OCI-LY7 (cell line): ENCODE measurements at regions not wholly inside any gene's neighbourhood (a gene's known extent, or its start where the extent isn't known, plus 50 kb on each side); places are given as distances from the start of the nearest gene placed in this dataset.
"Not testable (repeated sequence)": the region's sequence is repeated elsewhere in the genome, so short reads cannot be mapped to it uniquely, and the experiment has no call there.

ENCODE experiments used
- BruUV-seq: library from RNA; stranded (reverse); fragments of 400-500 nt; replicated peaks from 2 replicates; lab custom pipeline; 2021; lab: Mats Ljungman, UMichigan
- CTCF ChIA-PET: fragments of 300-600 bp; sonication (Branson Sonifier 250); formaldehyde crosslinking; loops from one replicate; lab custom pipeline; 2022; ENCODE audit warnings: antibody characterized with exemption; ENCODE audit not compliant: unreplicated experiment; lab: Charles Lee
- POLR2A ChIA-PET: fragments of 300-600 bp; sonication (Branson Sonifier 250); formaldehyde crosslinking; loops from one replicate; lab custom pipeline; 2022; ENCODE audit warnings: antibody characterized with exemption; lab: Charles Lee
- DNase-seq: peaks from one replicate; pipeline ENCODE4 v3.0.0-alpha.2; 2015; ENCODE audit warnings: low spot score
- H2AFZ ChIP-seq: fragments of 200-600 bp; sonication (generic), shearing (Covaris generic); 2 replicates; pipeline ENCODE4 v1.6.1; 2014; ENCODE audit warnings: mild to moderate bottlenecking, antibody characterized with exemption, low read length, moderate library complexity
- H3K27ac ChIP-seq: fragments of 200-600 bp; sonication (generic); 2 replicates; pipeline ENCODE4 v1.5.1; 2014; ENCODE audit warnings: mixed run types, low read depth, mild to moderate bottlenecking, moderate library complexity, low read length, inconsistent platforms; ENCODE audit not compliant: poor library complexity, severe bottlenecking
- H3K36me3 ChIP-seq: fragments of 200-600 bp; sonication (generic); 2 replicates; pipeline ENCODE4 v1.6.1; 2014; ENCODE audit warnings: mild to moderate bottlenecking, antibody characterized with exemption, low read length, moderate library complexity, mixed read lengths; ENCODE audit not compliant: insufficient read depth
- H3K4me1 ChIP-seq: fragments of 200-600 bp; sonication (generic); 2 replicates; pipeline ENCODE4 v1.5.1; 2014; ENCODE audit warnings: mild to moderate bottlenecking, low read length; ENCODE audit not compliant: insufficient read depth, poor library complexity, severe bottlenecking
- H3K4me2 ChIP-seq: fragments of 200-600 bp; sonication (generic); 2 replicates; pipeline ENCODE4 v1.6.1; 2014; ENCODE audit warnings: mild to moderate bottlenecking, low read length
- H3K4me3 ChIP-seq: fragments of 200-600 bp; sonication (generic); 2 replicates; pipeline ENCODE4 v1.5.1; 2014; ENCODE audit warnings: mild to moderate bottlenecking, low read depth, low read length; ENCODE audit not compliant: poor library complexity, severe bottlenecking
- H3K79me2 ChIP-seq: fragments of 200-600 bp; sonication (generic); 2 replicates; pipeline ENCODE4 v1.6.1; 2016; ENCODE audit warnings: low read depth, mild to moderate bottlenecking, low read length, moderate library complexity, mixed read lengths; ENCODE audit not compliant: insufficient read depth
- H3K9me2 ChIP-seq: fragments of 200-600 bp; sonication (generic); 2 replicates; pipeline ENCODE4 v1.6.1; 2016; ENCODE audit warnings: mild to moderate bottlenecking, low read length, mixed read lengths; ENCODE audit not compliant: insufficient read depth
- H3K9me3 ChIP-seq: fragments of 200-600 bp; sonication (generic); 2 replicates; pipeline ENCODE4 v1.6.1; 2014; ENCODE audit warnings: mild to moderate bottlenecking, mixed run types, low read length, mixed read lengths
- H4K20me1 ChIP-seq: fragments of 200-600 bp; sonication (generic); 2 replicates; pipeline ENCODE4 v1.6.1; 2014; ENCODE audit warnings: mild to moderate bottlenecking, antibody characterized with exemption, low read length, moderate library complexity, mixed read lengths; ENCODE audit not compliant: insufficient read depth
- CTCF ChIP-seq: fragments of 200-600 bp; sonication (generic); conservative IDR thresholded peaks from 2 replicates; pipeline ENCODE4 v1.5.1; 2014; ENCODE audit warnings: mild to moderate bottlenecking, antibody characterized with exemption, low read length, moderate library complexity, mixed read lengths
- EZH2phosphoT487 ChIP-seq: fragments of 200-600 bp; sonication (generic); IDR thresholded peaks from 2 replicates; pipeline ENCODE4 v1.6.1; 2018; ENCODE audit warnings: low read depth, borderline replicate concordance, mild to moderate bottlenecking, mixed run types, antibody characterized with exemption, low read length, moderate library complexity, mixed read lengths
- intact Hi-C: fragments of 100-400 bp; cut with micrococcal nuclease; formaldehyde crosslinking; loops from one replicate; pipeline ENCODE4 v1.10.0; 2022; ENCODE audit not compliant: unreplicated experiment

DNA sequence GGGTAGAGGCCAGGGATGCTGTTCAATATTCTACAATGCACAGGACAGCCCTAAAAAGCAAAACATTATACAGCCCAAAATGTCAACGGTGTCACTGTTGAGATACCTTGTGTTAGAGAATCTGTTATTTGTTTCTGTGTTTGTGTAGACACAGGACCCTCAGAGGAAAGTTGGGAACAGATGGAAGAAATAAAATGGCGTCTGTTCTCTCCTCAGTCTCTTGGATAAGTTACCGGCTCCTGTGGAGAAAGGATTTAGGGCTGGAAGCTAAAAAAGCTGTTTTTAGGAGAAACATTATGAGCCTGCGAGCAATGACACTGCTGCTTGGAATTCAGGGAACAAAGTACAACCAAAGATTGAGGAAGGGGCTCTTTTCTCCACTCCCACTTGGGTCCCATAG lies 688.6 kb upstream of the ZNF385D start:
- Histone ChIP-seq H3K4me2 (no peak overlapping the region), H3K9me2 (no peaks in the 10 kb centered on the region), H3K36me3 (no peaks in the 10 kb centered on the region), H3K4me1 (no peaks in the 10 kb centered on the region), H3K4me3 (no peak overlapping the region), H3K27ac (no peak overlapping the region), H2AFZ (no peak overlapping the region), H3K9me3 (no peaks in the 10 kb centered on the region), H4K20me1 (no peaks in the 10 kb centered on the region), H3K79me2 (no peaks in the 10 kb centered on the region)
- CTCF ChIA-PET = no interaction called here
- no peak for DNase-seq
- no TSS peak for BruUV-seq
- TF ChIP-seq CTCF (no peak), EZH2phosphoT487 (no peak)
- intact Hi-C loops = no loop called here
- POLR2A ChIA-PET = interaction anchor here (1.0 kb wide), 1 partner anchor 23 kb away, joined by 3 read pairs; no protein-coding TSS in a partner anchor

GRCh38 chr3:22441711-22442110 lies 690.7 kb upstream of the ZNF385D start:
- intact Hi-C loops = no loop called here
- TF ChIP-seq EZH2phosphoT487 = no peak
- no peak for TF ChIP-seq CTCF
- Histone ChIP-seq H3K4me1 (no peaks in the 10 kb centered on the region), H3K4me2 (no peak overlapping the region), H3K27ac (no peak overlapping the region), H3K9me3 (no peaks in the 10 kb centered on the region), H4K20me1 (no peaks in the 10 kb centered on the region), H3K4me3 (no peak overlapping the region), H3K79me2 (no peaks in the 10 kb centered on the region), H3K9me2 (no peaks in the 10 kb centered on the region), H3K36me3 (no peaks in the 10 kb centered on the region), H2AFZ (no peak overlapping the region)
- ChIA-PET CTCF (no interaction called here), POLR2A (no interaction called here)
- no TSS peak for BruUV-seq
- no peak for DNase-seq

DNA sequence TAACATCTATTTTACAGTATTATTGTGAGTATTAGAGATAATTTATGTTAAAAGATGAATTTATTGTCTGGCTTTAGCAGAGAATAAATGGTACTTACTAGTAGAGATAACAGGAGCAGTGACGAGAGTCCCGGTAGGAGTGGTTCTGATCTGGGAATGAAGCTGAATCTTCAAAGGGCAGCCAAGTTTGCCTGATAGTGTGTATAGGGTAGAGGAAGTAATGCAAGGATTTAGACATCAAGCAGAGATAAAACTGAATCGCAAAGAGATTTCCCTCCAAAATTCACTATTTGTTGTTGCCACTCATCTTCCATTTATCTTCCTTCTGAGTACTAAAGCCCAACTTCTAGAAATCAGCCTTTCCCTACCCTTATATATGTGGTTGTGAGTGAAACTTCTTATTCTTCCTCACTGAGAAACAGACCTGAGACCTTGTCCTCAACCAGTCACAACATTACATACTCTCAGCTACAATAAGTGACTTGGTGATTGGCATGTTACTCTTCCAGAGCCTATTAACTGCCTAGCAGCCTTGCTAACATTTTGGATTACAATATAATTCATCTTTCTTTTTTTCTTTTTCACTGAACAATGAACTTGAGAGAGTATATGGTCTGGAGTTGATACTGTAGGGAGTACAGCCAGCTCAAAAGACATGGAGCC lies 692.7 kb upstream of the ZNF385D start:
- no peak overlapping the region for H2AFZ ChIP-seq
- no peak overlapping the region for H3K4me2 ChIP-seq
- no peaks in the 10 kb centered on the region for H3K9me2 ChIP-seq
- no peak for DNase-seq
- no peaks in the 10 kb centered on the region for H3K79me2 ChIP-seq
- H3K4me3 ChIP-seq = no peak overlapping the region
- no peak overlapping the region for H3K27ac ChIP-seq
- no TSS peak for BruUV-seq
- TF ChIP-seq EZH2phosphoT487 (no peak), CTCF (no peak)
- no peaks in the 10 kb centered on the region for H3K4me1 ChIP-seq
- intact Hi-C loops = no loop called here
- POLR2A ChIA-PET = interaction anchor here (0.6 to 2.0 kb wide), 2 partner anchors 11 to 538 kb away, joined by 3 to 5 read pairs; no protein-coding TSS in a partner anchor
- H4K20me1 ChIP-seq = no peaks in the 10 kb centered on the region
- no peaks in the 10 kb centered on the region for H3K36me3 ChIP-seq
- no peaks in the 10 kb centered on the region for H3K9me3 ChIP-seq
- CTCF ChIA-PET = no interaction called here

- H3K4me2 ChIP-seq, H4K20me1 ChIP-seq, intact Hi-C loops, H3K27ac ChIP-seq, H3K4me3 ChIP-seq, H3K9me2 ChIP-seq, BruUV-seq, DNase-seq, H2AFZ ChIP-seq, CTCF ChIA-PET, H3K36me3 ChIP-seq, H3K9me3 ChIP-seq, H3K4me1 ChIP-seq, H3K79me2 ChIP-seq: not testable (repeated sequence)
- POLR2A ChIA-PET = interaction anchor here (0.6 kb wide), 1 partner anchor 525 kb away, joined by 5 read pairs; no protein-coding TSS in a partner anchor
Observed at GRCh38 chr3:22445336-22445735, 694.3 kb upstream of the ZNF385D start.
